Sigmoid colon (tissue), 6 donors: ENCODE measurements at regions not wholly inside any gene's neighbourhood (a gene's known extent, or its start where the extent isn't known, plus 50 kb on each side); places are given as distances from the start of the nearest gene placed in this dataset.

Experiments used
- DNase-seq: peaks from one replicate; pipeline ENCODE4 v3.0.0-alpha.2; 2019
- H3K27ac ChIP-seq, 4 donors: fragments of 200-600 bp; sonication (generic); one replicate each; pipeline ENCODE4 v1.5.1; 2016 to 2019; ENCODE audit warnings: mild to moderate bottlenecking in 1 of 4
- H3K27me3 ChIP-seq, 3 donors: fragments of 200-600 bp; sonication (generic); one replicate each; pipeline ENCODE4 v1.5.1; 2019; ENCODE audit warnings: mild to moderate bottlenecking in 1 of 3
- H3K36me3 ChIP-seq, 4 donors: fragments of 200-600 bp; sonication (generic); one replicate each; pipeline ENCODE4 v1.5.1; 2016 to 2019
- H3K4me1 ChIP-seq, 4 donors: fragments of 200-600 bp; sonication (generic); one replicate each; pipeline ENCODE4 v1.5.1; 2017 to 2019
- H3K4me3 ChIP-seq, 4 donors: fragments of 200-600 bp; sonication (generic); one replicate each; pipeline ENCODE4 v1.5.1; 2017 to 2019; ENCODE audit warnings: mild to moderate bottlenecking in 2 of 4, moderate library complexity in 1 of 4
- H3K9me3 ChIP-seq, 4 donors: fragments of 200-600 bp in 3 of 4; sonication (generic) in 3 of 4; one replicate each; pipeline versions ENCODE4 v1.5.1 to v1.6.1; 2013 to 2019
- EP300 ChIP-seq, 4 donors: sonication (generic); formaldehyde crosslinking; IDR thresholded peaks; one replicate each; pipeline ENCODE4 v1.6.1; 2017; ENCODE audit warnings: antibody characterized with exemption in 4 of 4
- POLR2A ChIP-seq, 2 donors: fragments of 450-650 bp; IDR thresholded peaks; one replicate each; pipeline ENCODE4 v1.6.1; 2016; ENCODE audit warnings: antibody characterized with exemption in 2 of 2, mild to moderate bottlenecking in 2 of 2, moderate library complexity in 2 of 2
- POLR2AphosphoS5 ChIP-seq, 4 donors: sonication (generic); formaldehyde crosslinking; IDR thresholded peaks; one replicate each; pipeline ENCODE4 v1.6.1; 2017; ENCODE audit warnings: antibody characterized with exemption in 4 of 4
- WGBS, 2 donors: extraction: QIAGEN DNeasy Blood & Tissue Kit; methylation state at CpG; one replicate each; pipeline ENCODE4 v1.1.7; 2013; 5-methylcytosine and 5-hydroxymethylcytosine counted together
- intact Hi-C: fragments of 100-400 bp; cut with DNase I; formaldehyde crosslinking; loops from one replicate; pipeline ENCODE4 v1.15.1; 2023
- TF ChIP-seq, protein P1 (sequence below), 4 experiments: fragments of 450-650 bp in 3 of 4; fragments of 200-600 bp in 1 of 4; IDR thresholded peaks; one replicate each; pipeline ENCODE4 v1.5.1; 2016 to 2019; ENCODE audit warnings: antibody characterized with exemption in 4 of 4, mild to moderate bottlenecking in 3 of 4, moderate library complexity in 2 of 4
- donor health status: healthy with polysubstance abuse.
- donor health status: healthy.

- H3K9me3 ChIP-seq: no peaks in the 10 kb centered on the region
- H3K36me3 ChIP-seq: no peaks in the 10 kb centered on the region
- intact Hi-C loops: loop anchor here (5.0 kb wide), 1 partner anchor 73 kb away; no protein-coding TSS in a partner anchor
- no peak for DNase-seq
- H3K4me3 ChIP-seq: no peak overlapping the region
- WGBS, 2 donors: 81 to 84% methylated on average over 5 of the region's 5 CpGs
- no peak for TF ChIP-seq EP300 (IDR thresholded peaks at IDR 0.05)
- no peak for TF ChIP-seq POLR2AphosphoS5 (IDR thresholded peaks at IDR 0.05)
- TF ChIP-seq POLR2A (IDR thresholded peaks at IDR 0.05): no peak
- TF ChIP-seq, protein P1, sequence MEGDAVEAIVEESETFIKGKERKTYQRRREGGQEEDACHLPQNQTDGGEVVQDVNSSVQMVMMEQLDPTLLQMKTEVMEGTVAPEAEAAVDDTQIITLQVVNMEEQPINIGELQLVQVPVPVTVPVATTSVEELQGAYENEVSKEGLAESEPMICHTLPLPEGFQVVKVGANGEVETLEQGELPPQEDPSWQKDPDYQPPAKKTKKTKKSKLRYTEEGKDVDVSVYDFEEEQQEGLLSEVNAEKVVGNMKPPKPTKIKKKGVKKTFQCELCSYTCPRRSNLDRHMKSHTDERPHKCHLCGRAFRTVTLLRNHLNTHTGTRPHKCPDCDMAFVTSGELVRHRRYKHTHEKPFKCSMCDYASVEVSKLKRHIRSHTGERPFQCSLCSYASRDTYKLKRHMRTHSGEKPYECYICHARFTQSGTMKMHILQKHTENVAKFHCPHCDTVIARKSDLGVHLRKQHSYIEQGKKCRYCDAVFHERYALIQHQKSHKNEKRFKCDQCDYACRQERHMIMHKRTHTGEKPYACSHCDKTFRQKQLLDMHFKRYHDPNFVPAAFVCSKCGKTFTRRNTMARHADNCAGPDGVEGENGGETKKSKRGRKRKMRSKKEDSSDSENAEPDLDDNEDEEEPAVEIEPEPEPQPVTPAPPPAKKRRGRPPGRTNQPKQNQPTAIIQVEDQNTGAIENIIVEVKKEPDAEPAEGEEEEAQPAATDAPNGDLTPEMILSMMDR (IDR thresholded peaks at IDR 0.05): no peak
- H3K27me3 ChIP-seq: no peaks in the 10 kb centered on the region
- peaks cover 0 to 7% (median 5%) of the 10 kb centered on the region in 4 donors for H3K4me1 ChIP-seq
- H3K27ac ChIP-seq: no peak overlapping the region
Measured at GRCh38 chr17:55644346-55644745, 78.3 kb downstream of the TMEM100 start.

- Histone ChIP-seq H3K4me1 (peaks cover 0 to 7% (median 5%) of the 10 kb centered on the region in 4 donors), H3K27me3 (no peaks in the 10 kb centered on the region), H3K36me3 (no peaks in the 10 kb centered on the region), H3K9me3 (no peaks in the 10 kb centered on the region), H3K27ac (no peak overlapping the region), H3K4me3 (no peak overlapping the region)
- TF ChIP-seq POLR2AphosphoS5 (IDR thresholded peaks at IDR 0.05) (no peak), POLR2A (IDR thresholded peaks at IDR 0.05) (no peak), EP300 (IDR thresholded peaks at IDR 0.05) (no peak)
- TF ChIP-seq, protein P1 (IDR thresholded peaks at IDR 0.05): no peak
- no peak for DNase-seq
- 35 to 57% methylated on average over 1 of the region's 1 CpG for WGBS, 2 donors
- intact Hi-C loops: loop anchor here (2.0 to 5.0 kb wide), 2 partner anchors 75 to 116 kb away; no protein-coding TSS in a partner anchor
Measured at GRCh38 chr17:55642741-55643140, 79.9 kb downstream of the TMEM100 start.

- no peak overlapping the region for H3K4me3 ChIP-seq
- no peaks in the 10 kb centered on the region for H3K27me3 ChIP-seq
- DNase-seq: peak; percentile 90
- intact Hi-C loops: loop anchor here (2.0 to 5.0 kb wide), 2 partner anchors 76 to 115 kb away; no protein-coding TSS in a partner anchor
- TF ChIP-seq, protein P1 (IDR thresholded peaks at IDR 0.05): peak; percentile 33 to 58 (median 38)
- no peak for TF ChIP-seq POLR2AphosphoS5 (IDR thresholded peaks at IDR 0.05)
- no peak for TF ChIP-seq POLR2A (IDR thresholded peaks at IDR 0.05)
- no peak for TF ChIP-seq EP300 (IDR thresholded peaks at IDR 0.05)
- peaks cover 0 to 7% (median 5%) of the 10 kb centered on the region in 4 donors for H3K4me1 ChIP-seq
- H3K9me3 ChIP-seq: no peaks in the 10 kb centered on the region
- H3K27ac ChIP-seq: no peak overlapping the region
- no peaks in the 10 kb centered on the region for H3K36me3 ChIP-seq
- WGBS, 2 donors: 33 to 55% methylated on average over 3 of the region's 3 CpGs
Measured at GRCh38 chr17:55641676-55642081, 81.0 kb downstream of the TMEM100 start.

DNA sequence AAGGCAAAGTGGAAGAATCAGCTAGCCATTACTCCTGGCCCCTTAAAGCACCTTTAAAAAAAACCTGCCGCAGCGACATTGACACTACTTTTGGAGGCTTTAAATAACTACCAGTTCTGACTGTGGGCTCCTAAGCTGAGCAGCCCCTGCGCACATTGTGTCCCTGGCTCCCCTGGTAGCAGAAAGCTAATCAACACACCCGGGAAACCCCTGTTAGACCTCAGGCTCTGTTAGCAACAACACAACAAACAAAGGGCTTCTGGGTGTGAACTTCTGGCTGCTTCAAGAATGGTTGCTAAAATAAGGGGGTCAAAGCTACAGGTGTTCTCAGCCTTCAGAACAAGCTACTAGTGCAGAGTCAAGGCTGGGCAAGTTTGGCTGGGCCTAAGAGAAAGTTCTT is 83.6 kb downstream of the TMEM100 start:
- no peak for DNase-seq
- peaks cover 0 to 21% (median 17%) of the 10 kb centered on the region in 4 donors for H3K4me1 ChIP-seq
- no peak overlapping the region for H3K27ac ChIP-seq
- intact Hi-C loops: no loop called here
- no peaks in the 10 kb centered on the region for H3K9me3 ChIP-seq
- H3K4me3 ChIP-seq: no peak overlapping the region
- 67 to 69% methylated on average over 4 of the region's 4 CpGs for WGBS, 2 donors
- no peak for TF ChIP-seq EP300 (IDR thresholded peaks at IDR 0.05)
- no peak for TF ChIP-seq POLR2A (IDR thresholded peaks at IDR 0.05)
- no peak for TF ChIP-seq POLR2AphosphoS5 (IDR thresholded peaks at IDR 0.05)
- TF ChIP-seq, protein P1 (IDR thresholded peaks at IDR 0.05): no peak
- H3K36me3 ChIP-seq: no peaks in the 10 kb centered on the region
- H3K27me3 ChIP-seq: no peaks in the 10 kb centered on the region
